Loucy (cell line): ENCODE measurements at regions not wholly inside any gene's neighbourhood (a gene's known extent, or its start where the extent isn't known, plus 50 kb on each side); places are given as distances from the start of the nearest gene placed in this dataset.
A peak's percentile ranks its signal among the peaks of the same experiment; 100 is the strongest.

Experiments used
- H2AFZ ChIP-seq: fragments of 200-600 bp; sonication (generic); 2 replicates; pipeline ENCODE4 v1.6.0; 2016; ENCODE audit warnings: antibody characterized with exemption, mild to moderate bottlenecking, low read length, moderate library complexity
- H3F3A ChIP-seq: fragments of 200-600 bp; 2 replicates; pipeline ENCODE4 v1.6.0; 2016; ENCODE audit warnings: antibody characterized with exemption, low read depth, mild to moderate bottlenecking
- H3K27me3 ChIP-seq: fragments of 200-600 bp; sonication (generic); 2 replicates; pipeline ENCODE4 v1.6.1; 2014; ENCODE audit warnings: low read length, mild to moderate bottlenecking; ENCODE audit not compliant: insufficient read depth, poor library complexity, severe bottlenecking
- H3K36me3 ChIP-seq: fragments of 200-600 bp; sonication (generic); 2 replicates; pipeline ENCODE4 v1.6.1; 2016; ENCODE audit warnings: low read length; ENCODE audit not compliant: insufficient read depth
- H3K4me1 ChIP-seq: fragments of 200-600 bp; sonication (generic); 2 replicates; pipeline ENCODE4 v1.5.1; 2014; ENCODE audit warnings: low read length, mild to moderate bottlenecking; ENCODE audit not compliant: insufficient read depth, poor library complexity, severe bottlenecking
- H3K4me2 ChIP-seq: fragments of 200-600 bp; sonication (generic); 2 replicates; pipeline ENCODE4 v1.6.0; 2014; ENCODE audit warnings: antibody characterized with exemption, low read length, low read depth, mild to moderate bottlenecking; ENCODE audit not compliant: poor library complexity, severe bottlenecking
- H3K4me3 ChIP-seq: fragments of 200-600 bp; sonication (generic); 2 replicates; pipeline ENCODE4 v1.5.1; 2014; ENCODE audit warnings: low read length, mild to moderate bottlenecking, mixed read lengths; ENCODE audit not compliant: poor library complexity, severe bottlenecking
- H3K79me2 ChIP-seq: fragments of 200-600 bp; sonication (generic); 2 replicates; pipeline ENCODE4 v1.6.1; 2014; ENCODE audit warnings: low read length; ENCODE audit not compliant: insufficient read depth
- H3K9ac ChIP-seq: fragments of 200-600 bp; sonication (generic); 2 replicates; pipeline ENCODE4 v1.6.0; 2014; ENCODE audit warnings: mild to moderate bottlenecking, low read depth, low read length, moderate library complexity; ENCODE audit not compliant: poor library complexity, severe bottlenecking
- H3K9me2 ChIP-seq: fragments of 200-600 bp; sonication (generic); replicated peaks from 2 replicates; pipeline ENCODE4 v1.6.1; 2016; ENCODE audit warnings: low read depth, low read length, mixed read lengths
- H3K9me3 ChIP-seq: fragments of 200-600 bp; sonication (generic); 2 replicates; pipeline ENCODE4 v1.6.1; 2014; ENCODE audit warnings: mild to moderate bottlenecking, antibody characterized with exemption, low read length, low read depth; ENCODE audit not compliant: insufficient read depth
- H4K20me1 ChIP-seq: fragments of 200-600 bp; sonication (generic); 2 replicates; pipeline ENCODE4 v1.6.0; 2014; ENCODE audit warnings: antibody characterized with exemption, low read length, mild to moderate bottlenecking; ENCODE audit not compliant: insufficient read depth, poor library complexity, severe bottlenecking
- CTCF ChIP-seq: fragments of 200-600 bp; sonication (generic); conservative IDR thresholded peaks from 2 replicates; pipeline ENCODE4 v1.5.1; 2014; ENCODE audit warnings: mild to moderate bottlenecking, antibody characterized with exemption, low read length
- EZH2phosphoT487 ChIP-seq: fragments of 200-600 bp; IDR thresholded peaks from 2 replicates; pipeline ENCODE4 v1.6.1; 2018; ENCODE audit warnings: antibody characterized with exemption, mild to moderate bottlenecking, moderate library complexity, borderline replicate concordance

DNA sequence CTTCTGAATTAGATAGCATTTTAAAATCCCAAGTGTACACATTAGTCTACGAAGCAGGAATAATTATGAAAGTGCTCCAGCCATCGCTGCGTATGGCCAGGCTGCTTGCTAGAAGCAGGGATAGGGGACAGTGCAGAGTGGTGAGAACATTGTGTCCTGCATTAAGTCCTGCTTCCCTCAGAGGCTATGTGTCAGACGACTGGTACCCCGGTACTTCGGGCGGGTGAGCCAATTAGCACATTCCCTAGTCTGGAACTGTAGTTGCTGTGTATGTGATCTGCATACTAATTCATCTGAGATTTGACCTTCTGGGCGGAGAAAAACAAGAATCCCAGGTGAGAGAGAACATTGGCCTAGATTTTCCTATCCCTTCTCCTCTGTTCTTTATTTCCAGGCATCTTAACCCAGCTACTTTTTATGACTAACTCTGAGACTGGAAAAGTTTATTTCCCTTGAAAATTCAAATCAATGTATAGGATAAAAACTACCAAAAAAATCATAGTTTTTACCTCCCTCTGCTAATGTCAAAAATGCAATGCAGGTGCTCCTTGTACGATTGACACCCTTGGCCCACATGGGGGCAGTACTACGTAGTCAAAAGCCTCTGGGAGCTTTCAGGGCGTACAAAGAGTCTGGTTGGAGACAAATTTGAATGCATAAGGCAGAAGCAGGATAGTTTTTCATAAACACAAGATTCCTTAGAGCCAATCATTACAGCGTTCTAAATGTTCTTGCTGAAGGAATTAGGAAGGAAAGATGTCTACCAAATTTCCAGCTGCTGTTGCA is 764.3 kb downstream of the NOVA1 start:
- no peaks in the 10 kb centered on the region for H3K27me3 ChIP-seq
- H3K4me3 ChIP-seq: no peak overlapping the region
- no peak for TF ChIP-seq EZH2phosphoT487
- TF ChIP-seq CTCF: peak; percentile 85
- no peaks in the 10 kb centered on the region for H4K20me1 ChIP-seq
- H3K9ac ChIP-seq: no peak overlapping the region
- H3K36me3 ChIP-seq: no peaks in the 10 kb centered on the region
- H3K9me2 ChIP-seq: no peaks in the 10 kb centered on the region
- no peaks in the 10 kb centered on the region for H3F3A ChIP-seq
- H3K79me2 ChIP-seq: no peaks in the 10 kb centered on the region
- no peaks in the 10 kb centered on the region for H3K4me1 ChIP-seq
- H3K9me3 ChIP-seq: no peaks in the 10 kb centered on the region
- H2AFZ ChIP-seq: no peak overlapping the region
- no peak overlapping the region for H3K4me2 ChIP-seq

DNA sequence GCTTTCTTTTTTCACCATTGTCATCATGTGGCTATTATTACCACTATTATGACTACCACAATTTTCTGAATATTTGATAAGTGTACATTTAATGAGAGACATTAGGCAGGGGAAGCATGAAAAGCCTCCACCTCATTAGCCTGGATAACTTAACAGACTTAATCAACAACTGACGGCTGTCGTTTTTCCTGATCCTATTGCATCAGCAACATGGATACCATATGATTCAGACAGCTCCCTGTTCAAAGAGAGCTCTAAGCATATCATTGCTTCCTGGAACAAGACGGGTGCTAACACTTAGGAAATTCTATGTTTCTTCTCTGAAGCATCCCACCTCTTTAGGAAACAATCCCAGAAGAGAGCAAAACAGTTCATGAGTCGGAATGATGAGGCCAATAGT is 765.2 kb downstream of the NOVA1 start:
- Histone ChIP-seq H3K9me3 (no peaks in the 10 kb centered on the region), H3K9me2 (no peaks in the 10 kb centered on the region), H3K36me3 (no peaks in the 10 kb centered on the region), H4K20me1 (no peaks in the 10 kb centered on the region), H2AFZ (no peak overlapping the region), H3K4me2 (no peak overlapping the region), H3K4me3 (no peak overlapping the region), H3K4me1 (no peaks in the 10 kb centered on the region), H3K9ac (no peak overlapping the region), H3F3A (no peaks in the 10 kb centered on the region), H3K79me2 (no peaks in the 10 kb centered on the region), H3K27me3 (no peaks in the 10 kb centered on the region)
- no peak for TF ChIP-seq CTCF
- no peak for TF ChIP-seq EZH2phosphoT487

- H3K4me2 ChIP-seq: no peak overlapping the region
- H3K36me3 ChIP-seq: no peaks in the 10 kb centered on the region
- H3F3A ChIP-seq: no peaks in the 10 kb centered on the region
- H2AFZ ChIP-seq: no peak overlapping the region
- no peaks in the 10 kb centered on the region for H3K9me3 ChIP-seq
- no peak for TF ChIP-seq CTCF
- no peak for TF ChIP-seq EZH2phosphoT487
- H3K9ac ChIP-seq: no peak overlapping the region
- no peaks in the 10 kb centered on the region for H3K79me2 ChIP-seq
- H3K4me1 ChIP-seq: no peaks in the 10 kb centered on the region
- no peaks in the 10 kb centered on the region for H3K9me2 ChIP-seq
- no peak overlapping the region for H3K4me3 ChIP-seq
- no peaks in the 10 kb centered on the region for H4K20me1 ChIP-seq
- H3K27me3 ChIP-seq: no peaks in the 10 kb centered on the region
Observed at GRCh38 chr14:25828562-25828961, 769.3 kb downstream of the NOVA1 start.
